Calu3 (cell line): ENCODE measurements at regions not wholly inside any gene's neighbourhood (a gene's known extent, or its start where the extent isn't known, plus 50 kb on each side); places are given as distances from the start of the nearest gene placed in this dataset.

Experiments used
- BruUV-seq: library from RNA; stranded (reverse); fragments of 400-500 nt; replicated peaks from 2 replicates; lab custom pipeline; 2021; lab: Mats Ljungman, UMichigan
- CTCF ChIA-PET: fragments of 300-600 bp; sonication (Branson Sonifier 250); formaldehyde crosslinking; loops from one replicate; lab custom pipeline; 2022; ENCODE audit warnings: antibody characterized with exemption; lab: Charles Lee
- DNase-seq: peaks from one replicate; pipeline ENCODE4 v3.0.0; 2022
- H3K27ac Mint-ChIP-seq: one replicate; pipeline ENCODE4 v1.8.0; 2022; ENCODE audit warnings: mixed read lengths; ENCODE audit not compliant: unreplicated experiment
- H3K27me3 Mint-ChIP-seq: one replicate; pipeline ENCODE4 v1.8.0; 2022; ENCODE audit warnings: mixed read lengths; ENCODE audit not compliant: unreplicated experiment
- H3K36me3 Mint-ChIP-seq: one replicate; pipeline ENCODE4 v1.8.0; 2022; ENCODE audit warnings: mild to moderate bottlenecking, moderate library complexity, mixed read lengths; ENCODE audit not compliant: insufficient read depth, unreplicated experiment
- H3K4me1 Mint-ChIP-seq: one replicate; pipeline ENCODE4 v1.8.0; 2022; ENCODE audit warnings: mild to moderate bottlenecking, low read depth, mixed read lengths; ENCODE audit not compliant: unreplicated experiment
- H3K4me3 Mint-ChIP-seq: one replicate; pipeline ENCODE4 v1.8.0; 2022; ENCODE audit warnings: mild to moderate bottlenecking, low read depth, moderate library complexity, mixed read lengths; ENCODE audit not compliant: unreplicated experiment
- H3K9me3 Mint-ChIP-seq: one replicate; pipeline ENCODE4 v1.8.0; 2022; ENCODE audit warnings: low read depth, mixed read lengths; ENCODE audit not compliant: unreplicated experiment
- CTCF ChIP-seq: fragments of 200-600 bp; IDR thresholded peaks from one replicate; pipeline ENCODE4 v1.8.0; 2022; ENCODE audit warnings: antibody characterized with exemption; ENCODE audit not compliant: unreplicated experiment
- intact Hi-C: fragments of 100-400 bp; cut with micrococcal nuclease; formaldehyde crosslinking; loops from one replicate; pipeline ENCODE4 v1.10.0; 2022; ENCODE audit not compliant: unreplicated experiment

GRCh38 chr7:25407053-25407452 is 178.8 kb upstream of the NPVF start:
- CTCF ChIA-PET = interaction anchor here (0.9 kb wide), 1 partner anchor 12 kb away, joined by 3 read pairs; no protein-coding TSS in a partner anchor
- intact Hi-C loops = no loop called here
- H3K4me3 Mint-ChIP-seq = no peak overlapping the region
- no peak for DNase-seq
- H3K27me3 Mint-ChIP-seq = peaks cover 99% of the 10 kb centered on the region
- no peaks in the 10 kb centered on the region for H3K9me3 Mint-ChIP-seq
- no peaks in the 10 kb centered on the region for H3K4me1 Mint-ChIP-seq
- no peak for TF ChIP-seq CTCF
- no peaks in the 10 kb centered on the region for H3K36me3 Mint-ChIP-seq
- no peak overlapping the region for H3K27ac Mint-ChIP-seq
- BruUV-seq = no TSS peak

GRCh38 chr7:25408012-25408687 is 179.9 kb upstream of the NPVF start:
- no peak overlapping the region for H3K4me3 Mint-ChIP-seq
- H3K9me3 Mint-ChIP-seq = no peaks in the 10 kb centered on the region
- CTCF ChIA-PET = no interaction called here

GRCh38 chr7:25408876-25409275 is 180.6 kb upstream of the NPVF start:
- H3K27me3 Mint-ChIP-seq = peaks cover 99% of the 10 kb centered on the region
- no peaks in the 10 kb centered on the region for H3K4me1 Mint-ChIP-seq
- CTCF ChIA-PET = no interaction called here
- H3K36me3 Mint-ChIP-seq = no peaks in the 10 kb centered on the region
- intact Hi-C loops = no loop called here
- no TSS peak for BruUV-seq
- H3K9me3 Mint-ChIP-seq = no peaks in the 10 kb centered on the region
- no peak for TF ChIP-seq CTCF
- no peak overlapping the region for H3K4me3 Mint-ChIP-seq
- H3K27ac Mint-ChIP-seq = no peak overlapping the region
- DNase-seq = no peak

More at GRCh38 chr7:25408012-25408687, 179.9 kb upstream of the NPVF start:
- intact Hi-C loops = no loop called here
- no peaks in the 10 kb centered on the region for H3K36me3 Mint-ChIP-seq
- no TSS peak for BruUV-seq
- no peak for DNase-seq
- no peak for TF ChIP-seq CTCF
- H3K27ac Mint-ChIP-seq = no peak overlapping the region
- no peaks in the 10 kb centered on the region for H3K4me1 Mint-ChIP-seq
- H3K27me3 Mint-ChIP-seq = peaks cover 99% of the 10 kb centered on the region

GRCh38 chr7:25409897-25410636 is 181.8 kb upstream of the NPVF start:
- intact Hi-C loops = no loop called here
- Mint-ChIP-seq H3K27ac (no peak overlapping the region), H3K4me1 (no peaks in the 10 kb centered on the region), H3K27me3 (peaks cover 99% of the 10 kb centered on the region), H3K9me3 (no peaks in the 10 kb centered on the region), H3K4me3 (no peak overlapping the region), H3K36me3 (no peaks in the 10 kb centered on the region)
- no TSS peak for BruUV-seq
- no peak for TF ChIP-seq CTCF
- DNase-seq = no peak
- CTCF ChIA-PET = no interaction called here
